HG03342 (cell line): ENCODE measurements at regions not wholly inside any gene's neighbourhood (a gene's known extent, or its start where the extent isn't known, plus 50 kb on each side); places are given as distances from the start of the nearest gene placed in this dataset.
A peak's percentile ranks its signal among the peaks of the same experiment; 100 is the strongest.
"Not testable (repeated sequence)": the region's sequence is repeated elsewhere in the genome, so short reads cannot be mapped to it uniquely, and the experiment has no call there.

ENCODE experiments used
- ATAC-seq: cut with Tn5 transposase; IDR thresholded peaks from one replicate; pipeline ENCODE4 v1.9.1; 2021; ENCODE audit warnings: mild to moderate bottlenecking, moderate library complexity; ENCODE audit not compliant: unreplicated experiment

DNA sequence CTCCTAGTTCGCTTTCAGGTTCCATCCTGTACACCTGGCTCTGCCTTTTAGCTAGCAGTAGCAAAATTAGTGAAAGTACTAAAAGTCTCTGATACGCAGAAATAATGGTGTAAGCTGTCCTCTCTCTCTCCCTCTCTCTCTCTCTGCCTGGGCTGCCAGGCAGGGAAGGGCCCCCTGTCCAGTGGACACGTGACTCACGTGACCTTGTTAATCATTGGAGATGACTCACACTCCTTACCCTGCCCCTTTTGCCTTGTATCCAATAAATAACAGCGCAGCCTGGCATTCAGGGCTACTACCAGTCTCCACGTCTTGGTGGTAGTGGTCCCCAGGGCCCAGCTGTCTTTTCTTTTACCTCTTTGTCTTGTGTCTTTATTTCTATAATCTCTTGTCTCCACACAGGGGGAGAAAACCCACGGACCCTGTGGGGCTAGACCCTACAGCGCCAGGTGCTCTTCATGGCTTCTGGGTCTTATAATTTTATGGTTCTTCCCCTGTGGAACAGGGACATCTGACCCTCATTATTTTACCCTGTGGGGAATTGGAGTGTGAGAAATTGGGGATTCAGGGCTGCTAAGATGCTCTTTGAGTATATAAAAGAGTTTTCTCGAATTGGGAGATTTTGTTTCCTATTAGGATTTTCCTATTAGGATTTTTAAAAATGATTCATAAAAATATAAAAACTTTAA, 1348.2 kb downstream of the GATA3 start:
- ATAC-seq: not testable (repeated sequence)

DNA sequence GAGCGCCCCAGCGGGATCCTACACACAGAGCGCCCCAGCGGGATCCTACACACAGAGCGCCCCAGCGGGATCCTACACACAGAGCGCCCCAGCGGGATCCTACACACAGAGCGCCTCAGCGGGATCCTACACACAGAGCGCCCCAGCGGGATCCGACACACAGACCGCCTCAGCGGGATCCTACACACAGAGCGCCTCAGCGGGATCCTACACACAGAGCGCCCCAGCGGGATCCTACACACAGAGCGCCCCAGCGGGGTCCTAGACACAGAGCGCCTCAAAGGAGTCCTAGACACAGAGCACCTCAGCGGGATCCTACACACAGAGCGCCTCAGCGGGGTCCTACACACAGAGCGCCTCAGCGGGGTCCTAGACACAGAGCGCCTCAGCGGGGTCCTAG, 1352.7 kb downstream of the GATA3 start:
- not testable (repeated sequence) for ATAC-seq

DNA sequence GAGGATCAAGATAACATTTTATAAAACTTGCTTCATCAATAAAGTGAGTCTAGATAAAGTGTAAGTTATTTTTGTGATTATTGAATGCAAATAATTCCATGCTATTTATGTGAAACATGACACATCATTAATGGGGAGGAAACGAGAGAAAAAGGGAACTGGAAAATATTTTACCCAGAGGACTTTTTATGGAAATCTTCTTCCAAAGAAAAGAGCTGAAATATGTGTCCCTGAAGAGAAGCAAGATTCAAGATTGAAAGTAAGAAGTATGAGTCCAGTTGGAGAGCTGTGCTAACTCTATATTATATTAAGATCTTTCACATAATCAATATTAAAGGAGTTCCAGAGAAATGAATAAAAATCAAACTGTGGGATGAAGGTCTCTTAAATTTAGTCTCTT, 1361.8 kb downstream of the GATA3 start:
- ATAC-seq: no peak

DNA sequence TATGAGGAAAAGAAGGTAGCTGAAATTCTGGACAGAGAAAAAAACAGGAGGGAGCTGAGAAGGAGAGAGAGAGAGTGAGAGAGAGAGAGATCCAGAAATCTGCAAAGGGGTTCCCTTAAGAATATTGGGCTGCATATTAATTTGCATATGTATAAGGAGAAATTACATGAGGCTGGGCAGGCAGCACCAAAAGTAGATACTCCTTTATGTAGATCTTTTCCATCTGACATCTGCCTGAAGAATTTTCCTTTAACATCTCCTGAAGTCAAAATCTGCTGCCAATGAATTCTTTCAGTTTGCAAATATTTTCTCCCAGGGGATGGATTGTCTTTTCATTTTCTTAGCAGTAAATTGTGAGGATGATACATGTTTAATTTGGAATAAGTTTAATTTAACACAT, 1365.3 kb downstream of the GATA3 start:
- no peak for ATAC-seq

DNA sequence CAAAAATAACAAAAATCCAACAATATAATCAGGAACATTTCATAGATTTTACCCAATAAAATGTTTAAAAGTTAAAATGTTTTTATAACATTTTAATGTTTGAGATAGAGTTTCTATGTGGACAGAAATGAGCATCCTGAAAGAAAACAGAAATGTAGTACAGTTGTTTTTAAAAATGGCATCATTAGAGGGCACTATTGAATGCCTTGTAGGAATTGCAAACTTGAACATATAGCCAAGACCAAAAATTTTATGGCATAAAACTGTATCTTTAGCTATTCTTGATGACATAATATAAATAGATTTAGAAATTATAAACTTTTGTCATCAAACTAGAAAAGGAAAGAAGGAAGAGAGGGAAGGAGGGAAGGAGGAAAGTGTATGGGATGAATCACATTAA, 1372.7 kb downstream of the GATA3 start:
- ATAC-seq: no peak

DNA sequence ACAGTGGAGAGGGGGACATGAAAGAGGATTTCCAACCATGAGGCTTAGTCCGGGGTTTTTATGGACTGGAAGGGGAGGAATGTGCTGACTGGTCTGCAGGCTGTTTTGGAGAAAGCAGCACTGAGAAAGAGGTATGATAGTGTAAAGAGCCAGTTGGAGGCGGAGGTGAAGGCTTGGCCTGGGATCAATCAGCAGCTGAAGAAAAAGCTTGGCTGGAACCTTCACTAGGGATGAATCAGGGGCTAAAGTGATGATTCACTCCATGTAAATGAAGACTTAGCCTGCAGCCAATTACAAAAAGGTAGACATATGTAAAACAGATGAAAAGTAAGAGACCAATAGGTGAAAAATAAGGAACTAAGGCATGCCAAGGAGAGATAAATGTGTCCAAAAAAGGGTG, 1382.6 kb downstream of the GATA3 start:
- ATAC-seq: no peak

DNA sequence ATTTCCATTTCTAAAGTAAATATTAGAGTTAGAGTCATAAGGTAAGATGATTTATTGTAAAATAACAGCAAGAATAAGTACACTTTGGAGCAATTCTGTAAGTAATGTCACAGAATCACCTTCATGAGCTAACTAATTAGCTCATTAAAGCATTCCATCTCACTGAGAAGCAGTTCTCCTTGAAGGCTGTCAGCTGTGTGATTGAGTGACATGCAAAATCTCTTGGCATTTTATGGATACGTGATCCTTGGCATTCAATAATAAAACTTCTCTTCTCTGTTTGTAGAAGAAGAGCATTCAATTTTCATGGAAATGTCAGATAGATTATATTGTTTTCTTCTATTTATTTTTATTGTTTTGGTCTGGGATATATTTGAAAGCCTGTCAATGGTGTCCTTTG, 1389.3 kb downstream of the GATA3 start:
- ATAC-seq: no peak

DNA sequence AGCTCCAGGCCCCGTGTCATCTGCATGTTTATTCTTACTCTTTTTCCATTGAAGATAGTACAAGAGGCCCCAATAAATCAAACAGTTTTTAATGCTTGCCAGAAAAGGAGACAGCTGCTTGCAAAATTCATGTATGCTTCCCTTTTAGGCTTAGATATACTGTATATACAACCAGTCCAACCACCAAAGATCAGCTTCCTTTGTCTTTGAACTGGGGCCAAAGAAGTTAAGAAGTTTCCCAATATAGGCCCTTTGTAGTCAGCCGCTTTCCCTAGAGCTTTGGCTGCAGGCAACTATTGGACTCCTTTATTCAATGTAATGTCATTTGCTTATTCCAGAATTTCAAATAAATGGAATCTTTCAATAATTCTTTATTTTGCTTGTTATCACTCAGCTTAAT, 1395.0 kb downstream of the GATA3 start:
- no peak for ATAC-seq

DNA sequence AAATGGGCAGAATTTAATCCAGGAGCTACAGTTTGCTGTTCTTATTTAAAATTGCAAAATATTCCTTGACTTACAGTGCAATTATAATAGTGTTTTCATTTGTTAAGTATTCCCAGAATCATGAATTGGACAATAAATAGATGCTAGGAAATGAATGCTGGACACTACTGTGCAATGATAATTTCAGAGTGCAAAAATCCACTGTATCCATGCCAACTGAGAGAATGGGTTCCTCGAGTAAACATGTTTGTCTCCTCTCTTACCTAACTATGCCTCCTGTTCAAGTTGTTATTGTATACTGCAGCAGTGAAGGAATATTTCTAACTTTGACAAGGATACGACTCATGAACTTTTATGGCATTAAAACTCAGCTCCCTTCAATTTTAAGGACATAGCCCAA, 1396.3 kb downstream of the GATA3 start:
- ATAC-seq: no peak

DNA sequence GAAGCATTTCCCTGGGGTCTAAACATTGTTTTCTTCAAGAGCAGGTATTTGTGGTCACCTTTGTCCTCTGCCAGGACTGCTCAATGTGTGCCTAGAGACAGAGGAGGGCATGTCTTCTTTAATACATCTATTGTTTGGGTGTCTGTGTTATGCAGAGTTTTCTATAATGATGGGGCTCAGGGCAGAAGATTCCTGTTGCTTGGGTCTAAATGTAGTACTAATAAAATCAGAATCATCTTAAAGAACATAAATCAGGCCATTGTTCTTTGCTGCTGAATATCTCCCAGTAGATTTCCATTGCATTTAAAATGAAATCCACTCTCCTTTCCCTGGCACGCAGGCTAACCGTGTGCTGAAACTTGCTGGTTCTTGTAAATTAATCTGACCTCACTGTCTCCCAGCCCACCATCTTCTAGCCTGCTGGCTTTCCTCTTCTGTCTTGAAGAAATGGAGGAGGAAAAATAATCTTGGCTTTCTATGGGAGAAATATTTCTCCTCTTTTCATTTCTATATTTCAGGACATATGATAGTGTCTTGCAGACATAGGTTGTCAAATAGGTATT, 1396.8 kb downstream of the GATA3 start:
- ATAC-seq: no peak

DNA sequence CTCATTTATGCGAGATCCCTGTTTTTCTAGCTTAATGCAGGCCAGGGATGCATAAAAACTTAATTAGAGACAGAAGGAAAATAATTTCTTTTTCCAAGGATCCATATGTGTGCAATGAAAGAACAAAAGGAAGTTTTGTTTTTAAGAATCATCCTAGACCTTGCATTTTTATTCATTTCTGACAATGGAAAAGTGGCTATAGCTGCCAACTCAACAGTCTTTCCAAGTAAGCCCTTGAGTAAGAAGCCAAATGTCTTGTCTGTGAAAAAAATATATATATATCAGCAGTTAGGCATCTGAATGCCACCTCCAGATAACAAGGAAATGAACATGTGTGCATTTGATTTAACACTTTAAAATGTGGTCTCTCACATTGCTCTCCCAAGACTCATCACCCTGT, 1397.6 kb downstream of the GATA3 start:
- no peak for ATAC-seq

DNA sequence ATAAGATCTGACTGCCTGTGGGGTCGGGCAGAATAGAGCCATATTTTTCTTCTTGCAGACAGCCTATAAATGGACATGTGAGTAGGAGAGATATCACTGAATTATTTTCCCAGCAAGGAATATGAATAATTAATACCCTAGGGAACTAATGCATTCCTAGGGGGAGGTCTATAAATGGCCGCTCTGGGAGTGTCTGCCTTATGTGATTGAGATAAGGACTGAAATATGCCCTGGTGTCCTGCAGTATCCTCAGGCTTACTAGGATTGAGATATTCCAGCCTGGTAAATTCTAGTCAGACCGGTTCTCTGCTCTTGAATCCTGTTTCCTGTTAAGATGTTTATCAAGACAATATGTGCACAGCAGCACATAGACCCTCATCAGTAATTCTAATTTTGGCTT, 1399.4 kb downstream of the GATA3 start:
- ATAC-seq: not testable (repeated sequence)

DNA sequence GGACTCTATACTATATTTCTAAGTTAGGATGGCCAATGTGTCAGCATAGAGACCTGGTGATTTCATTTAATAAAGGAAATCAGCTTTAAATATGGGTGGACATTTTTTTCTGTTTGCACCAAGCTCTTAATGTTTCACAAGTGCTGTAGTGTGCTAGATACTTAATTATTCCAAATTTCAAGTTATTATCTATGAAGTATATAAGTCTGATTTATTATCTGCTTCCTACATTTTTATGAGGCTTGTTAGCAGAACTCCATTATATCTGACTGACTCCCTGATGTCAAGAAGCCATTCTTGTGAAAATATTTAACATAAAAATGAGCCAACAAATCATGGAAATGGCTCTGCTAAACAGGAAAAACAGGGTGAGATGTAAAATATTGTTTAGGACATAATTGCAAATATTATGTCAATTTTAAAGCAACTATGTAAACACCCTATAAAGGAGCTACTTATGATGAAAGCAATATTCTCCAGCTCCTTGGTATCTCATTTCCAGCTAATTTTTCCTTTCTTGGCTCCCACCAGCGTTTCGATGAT, 1415.2 kb downstream of the GATA3 start:
- no peak for ATAC-seq

DNA sequence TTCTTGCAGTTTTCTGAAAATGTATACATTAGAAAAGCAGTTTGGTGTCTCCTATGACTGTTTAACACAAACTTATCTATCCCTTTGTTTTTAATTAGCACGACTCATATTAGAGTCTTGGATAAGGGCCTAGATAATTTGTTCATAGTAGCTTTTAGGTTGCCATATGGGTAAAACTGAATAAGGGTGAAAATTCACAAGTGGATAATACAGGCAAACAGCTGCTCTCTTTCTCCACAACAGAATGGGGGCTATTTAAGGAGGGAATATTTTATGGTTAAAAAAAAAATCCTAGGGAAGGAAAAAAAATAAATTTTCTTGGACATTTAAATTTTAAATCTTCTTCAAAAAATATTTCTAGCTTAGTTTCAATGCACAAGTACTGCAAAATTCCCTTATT, 1416.1 kb downstream of the GATA3 start:
- ATAC-seq: no peak

DNA sequence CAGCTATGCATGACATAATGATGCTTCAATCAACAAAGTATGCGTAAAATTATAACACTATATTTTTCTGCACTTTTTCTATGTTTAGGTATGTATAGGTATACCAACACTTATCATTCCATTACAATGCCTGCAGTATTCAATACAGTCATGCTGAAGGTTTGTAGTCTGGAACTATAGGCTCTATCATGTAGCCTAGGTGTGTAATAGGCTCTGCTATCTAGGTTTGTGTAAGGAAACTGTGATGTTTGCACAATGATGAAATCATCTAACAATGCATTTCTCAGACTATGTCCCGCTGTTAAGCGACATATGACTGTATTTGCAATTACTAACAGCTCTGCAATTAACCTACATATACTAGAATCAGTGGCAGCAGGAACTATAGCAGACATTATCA, 1447.5 kb downstream of the GATA3 start:
- no peak for ATAC-seq

DNA sequence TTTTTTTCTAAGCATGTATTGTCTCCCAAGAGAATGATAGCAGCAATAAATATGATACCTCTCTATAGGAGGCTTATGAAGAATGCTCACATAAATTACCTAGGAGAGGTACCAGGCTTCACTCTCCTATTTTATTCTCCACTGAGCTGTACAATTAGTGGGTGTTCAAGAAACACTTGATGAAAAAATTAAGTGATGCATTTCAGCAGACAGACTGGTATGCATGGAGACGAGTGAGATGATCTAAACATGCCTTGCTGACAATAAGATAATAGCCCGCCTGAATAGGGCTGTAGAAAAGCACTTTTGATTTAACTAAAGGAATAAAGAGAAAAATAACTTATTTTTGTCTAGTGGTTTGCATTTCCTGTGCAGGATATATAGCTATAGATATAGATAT, 1449.7 kb downstream of the GATA3 start:
- ATAC-seq: no peak

DNA sequence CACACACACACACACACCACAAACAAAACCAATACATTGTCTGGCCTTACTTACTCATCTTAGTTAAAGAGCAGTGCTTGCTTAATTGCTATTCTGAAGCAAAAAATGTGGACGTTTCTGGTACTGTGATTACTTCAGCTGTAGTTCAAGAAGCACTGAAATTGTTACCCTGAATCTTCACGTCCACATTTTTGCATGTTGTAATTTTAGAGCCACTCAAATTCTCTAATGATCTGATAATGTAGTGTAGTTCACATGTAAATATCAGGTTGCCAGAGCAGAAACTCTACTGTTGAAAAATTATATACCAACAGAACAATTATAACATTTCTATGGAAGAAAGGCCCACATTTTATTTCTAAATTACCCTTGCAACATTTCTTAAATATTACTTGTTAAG, 1451.1 kb downstream of the GATA3 start:
- ATAC-seq: no peak

DNA sequence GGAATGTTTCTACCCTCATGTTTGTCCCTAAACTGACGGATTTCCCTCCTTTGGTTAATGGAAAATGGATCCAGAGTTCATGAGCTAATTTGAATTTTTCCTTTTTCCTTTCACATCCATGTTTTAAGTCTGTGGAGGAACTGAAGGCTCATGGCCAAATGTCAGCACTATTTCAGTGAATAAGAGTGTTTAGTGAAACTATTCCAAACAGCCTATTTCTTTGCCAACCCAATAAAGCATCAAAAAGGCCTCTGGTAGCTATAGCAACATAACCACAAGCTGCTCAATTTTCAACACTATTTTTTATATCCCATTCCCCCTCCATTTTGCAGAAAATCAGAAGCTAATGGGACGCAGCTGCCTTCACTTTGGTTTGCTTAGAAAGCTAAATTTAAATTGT, 1454.1 kb downstream of the GATA3 start:
- ATAC-seq: no peak

DNA sequence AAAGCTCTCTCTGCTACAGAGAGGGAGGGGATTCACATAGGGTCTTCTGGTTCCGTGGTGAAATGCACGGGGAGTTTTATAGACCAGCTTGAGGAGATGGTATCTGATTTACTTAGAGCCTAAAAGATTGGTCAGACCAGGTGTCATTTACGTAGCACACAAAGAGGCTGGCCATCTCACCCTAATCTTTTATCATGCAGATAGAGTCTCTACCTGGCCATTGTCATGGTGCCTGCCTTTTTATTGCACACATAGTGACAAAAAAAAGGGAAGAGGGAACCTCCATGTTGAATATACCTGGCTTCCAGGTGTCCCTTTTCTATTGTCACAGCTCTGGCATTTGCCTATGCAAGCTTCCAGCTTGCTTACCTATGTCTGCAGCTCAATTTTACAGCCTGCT, 1456.1 kb downstream of the GATA3 start:
- ATAC-seq: no peak

DNA sequence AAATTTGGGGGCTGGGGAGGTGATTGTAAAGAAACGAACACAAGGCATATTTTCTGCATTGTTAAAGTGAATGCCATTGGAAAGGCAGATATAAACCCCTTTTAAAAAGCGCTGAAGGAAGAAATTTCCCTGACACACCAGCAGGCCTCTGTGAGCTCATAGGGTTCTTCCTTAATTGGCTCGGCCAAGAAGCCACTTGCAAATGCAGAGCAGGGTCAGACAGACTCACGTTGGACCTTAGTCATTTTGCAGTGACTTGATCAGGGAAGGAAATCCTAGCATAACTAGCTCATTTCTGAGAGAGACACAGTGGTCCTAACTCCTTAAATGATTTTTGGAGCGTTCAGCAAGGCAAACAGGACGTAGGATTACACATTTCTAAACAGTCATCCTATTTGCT, 1461.4 kb downstream of the GATA3 start:
- ATAC-seq: no peak

DNA sequence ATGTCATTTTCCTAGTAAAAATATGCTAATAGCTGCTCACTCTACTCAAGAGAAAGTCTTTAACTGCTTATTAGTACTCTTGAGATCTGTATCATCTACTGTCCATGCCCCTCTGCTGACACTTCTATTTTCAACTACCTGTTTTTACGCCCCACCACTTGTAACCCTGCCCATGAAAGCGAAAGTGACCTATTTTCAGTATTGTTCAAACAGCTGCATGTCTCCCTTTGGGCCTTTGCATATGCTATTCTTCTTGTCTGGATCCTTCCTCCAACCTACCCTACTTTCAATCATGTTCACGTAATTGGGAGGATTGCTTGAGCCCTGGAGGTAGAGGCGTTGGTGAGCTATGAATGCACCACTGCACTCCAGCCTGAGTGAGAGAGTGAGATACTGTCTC, 1481.3 kb downstream of the GATA3 start:
- peak; percentile 90 for ATAC-seq

DNA sequence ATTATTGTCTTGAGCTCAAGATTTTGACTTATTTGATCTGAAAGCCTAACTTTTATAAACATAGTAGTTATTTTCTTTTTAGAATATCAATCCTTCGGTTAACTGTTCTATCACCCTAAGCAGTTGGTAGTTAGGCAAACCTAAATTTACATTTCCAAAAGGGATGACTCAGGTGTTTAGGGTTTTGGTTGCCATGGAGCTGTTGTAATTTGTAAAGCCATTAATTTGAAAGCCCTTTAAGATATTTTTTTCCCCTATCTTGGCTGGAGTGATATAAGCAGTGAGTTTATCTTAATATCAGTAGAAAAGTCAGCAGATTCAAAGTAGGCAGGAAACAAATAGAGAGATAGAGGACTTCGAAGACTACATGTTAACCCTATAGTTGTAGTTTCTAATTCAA, 1472.6 kb upstream of the CELF2 start:
- ATAC-seq: no peak
